ENCODE measurements at regions not wholly inside any gene's neighbourhood (a gene's known extent, or its start where the extent isn't known, plus 50 kb on each side); places are given as distances from the start of the nearest gene placed in this dataset.

GRCh38 chr5:155308289-155308688, 294.7 kb downstream of the KIF4B start:
- DNase-seq = no peak
- no peaks in the 10 kb centered on the region for H3K9me3 Mint-ChIP-seq (ENCODE audit: low read depth)
- no peaks in the 10 kb centered on the region for H3K4me1 Mint-ChIP-seq
- H3K27me3 Mint-ChIP-seq = no peaks in the 10 kb centered on the region
- H3K4me3 Mint-ChIP-seq = no peak overlapping the region
- intact Hi-C loops (cut with DNase I, micrococcal nuclease) = no loop called here
- no peak for ATAC-seq
- H3K36me3 Mint-ChIP-seq (ENCODE audit: low read depth) = no peaks in the 10 kb centered on the region
- POLR2A ChIA-PET = no interaction called here
- H3K27ac Mint-ChIP-seq = no peak overlapping the region
- CTCF ChIA-PET = no interaction called here

GRCh38 chr5:155309021-155309746, 295.6 kb downstream of the KIF4B start:
- no peak overlapping the region for H3K27ac Mint-ChIP-seq
- DNase-seq (no peak), ATAC-seq (no peak)
- intact Hi-C loops (cut with DNase I, micrococcal nuclease) = no loop called here
- CTCF ChIA-PET = no interaction called here
- no peak overlapping the region for H3K4me3 Mint-ChIP-seq
- no peaks in the 10 kb centered on the region for H3K36me3 Mint-ChIP-seq (ENCODE audit: low read depth)
- no peaks in the 10 kb centered on the region for H3K4me1 Mint-ChIP-seq
- POLR2A ChIA-PET = no interaction called here
- no peaks in the 10 kb centered on the region for H3K9me3 Mint-ChIP-seq (ENCODE audit: low read depth)
- H3K27me3 Mint-ChIP-seq = no peaks in the 10 kb centered on the region

GRCh38 chr5:155311721-155312120, 298.2 kb downstream of the KIF4B start:
- Mint-ChIP-seq H3K4me3 (no peak overlapping the region), H3K27me3 (no peaks in the 10 kb centered on the region), H3K36me3 (ENCODE audit: low read depth) (no peaks in the 10 kb centered on the region), H3K4me1 (no peaks in the 10 kb centered on the region), H3K27ac (no peak overlapping the region), H3K9me3 (ENCODE audit: low read depth) (no peaks in the 10 kb centered on the region)
- POLR2A ChIA-PET = no interaction called here
- CTCF ChIA-PET = no interaction called here
- intact Hi-C loops (cut with DNase I, micrococcal nuclease) = no loop called here
- DNase-seq (no peak), ATAC-seq (no peak)

- Mint-ChIP-seq H3K36me3 (ENCODE audit: low read depth) (no peaks in the 10 kb centered on the region), H3K4me1 (no peaks in the 10 kb centered on the region), H3K4me3 (no peak overlapping the region), H3K9me3 (ENCODE audit: low read depth) (no peaks in the 10 kb centered on the region), H3K27ac (no peak overlapping the region), H3K27me3 (no peaks in the 10 kb centered on the region)
- CTCF ChIA-PET = interaction anchor here (0.6 kb wide), 1 partner anchor 277 kb away, joined by 3 read pairs; no protein-coding TSS in a partner anchor
- DNase-seq (no peak), ATAC-seq (no peak)
- POLR2A ChIA-PET = no interaction called here
- intact Hi-C loops (cut with DNase I, micrococcal nuclease) = no loop called here
Observed at GRCh38 chr5:155313518-155313917, 300.0 kb downstream of the KIF4B start.

GRCh38 chr5:155316070-155316714, 302.6 kb downstream of the KIF4B start:
- no peaks in the 10 kb centered on the region for H3K9me3 Mint-ChIP-seq (ENCODE audit: low read depth)
- DNase-seq (no peak), ATAC-seq (no peak)
- no peak overlapping the region for H3K4me3 Mint-ChIP-seq
- H3K4me1 Mint-ChIP-seq = no peaks in the 10 kb centered on the region
- no peak overlapping the region for H3K27ac Mint-ChIP-seq
- ChIA-PET CTCF (no interaction called here), POLR2A (no interaction called here)
- intact Hi-C loops (cut with DNase I, micrococcal nuclease) = no loop called here
- no peaks in the 10 kb centered on the region for H3K36me3 Mint-ChIP-seq (ENCODE audit: low read depth)
- H3K27me3 Mint-ChIP-seq = no peaks in the 10 kb centered on the region

- ATAC-seq (no peak), DNase-seq (no peak)
- H3K9me3 Mint-ChIP-seq (ENCODE audit: low read depth) = peaks cover 2% of the 10 kb centered on the region
- H3K36me3 Mint-ChIP-seq (ENCODE audit: low read depth) = no peaks in the 10 kb centered on the region
- no peak overlapping the region for H3K4me3 Mint-ChIP-seq
- POLR2A ChIA-PET = no interaction called here
- no peaks in the 10 kb centered on the region for H3K27me3 Mint-ChIP-seq
- H3K27ac Mint-ChIP-seq = no peak overlapping the region
- H3K4me1 Mint-ChIP-seq = no peaks in the 10 kb centered on the region
- intact Hi-C loops (cut with DNase I, micrococcal nuclease) = no loop called here
- CTCF ChIA-PET = interaction anchor here (0.6 kb wide), 2 partner anchors 26 to 48 kb away, joined by 3 read pairs; no protein-coding TSS in a partner anchor
Observed at GRCh38 chr5:155332618-155333017, 319.1 kb downstream of the KIF4B start.

GRCh38 chr5:155342956-155343355, 329.4 kb downstream of the KIF4B start:
- H3K36me3 Mint-ChIP-seq (ENCODE audit: low read depth) = no peaks in the 10 kb centered on the region
- peaks cover 3% of the 10 kb centered on the region for H3K9me3 Mint-ChIP-seq (ENCODE audit: low read depth)
- no peak for DNase-seq
- intact Hi-C loops (cut with DNase I, micrococcal nuclease) = no loop called here
- H3K27me3 Mint-ChIP-seq = no peaks in the 10 kb centered on the region
- no peak overlapping the region for H3K4me3 Mint-ChIP-seq
- ChIA-PET POLR2A (no interaction called here), CTCF (no interaction called here)
- ATAC-seq = no peak
- H3K27ac Mint-ChIP-seq = no peak overlapping the region
- no peaks in the 10 kb centered on the region for H3K4me1 Mint-ChIP-seq

- no peaks in the 10 kb centered on the region for H3K4me1 Mint-ChIP-seq
- intact Hi-C loops (cut with DNase I, micrococcal nuclease) = no loop called here
- no peak for ATAC-seq
- ChIA-PET POLR2A (no interaction called here), CTCF (no interaction called here)
- DNase-seq = no peak
- H3K27ac Mint-ChIP-seq = no peak overlapping the region
- no peak overlapping the region for H3K4me3 Mint-ChIP-seq
- H3K27me3 Mint-ChIP-seq = no peaks in the 10 kb centered on the region
- H3K9me3 Mint-ChIP-seq (ENCODE audit: low read depth) = peaks cover 4% of the 10 kb centered on the region
- H3K36me3 Mint-ChIP-seq (ENCODE audit: low read depth) = no peaks in the 10 kb centered on the region
Observed at GRCh38 chr5:155343468-155343867, 329.9 kb downstream of the KIF4B start.

GRCh38 chr5:155353231-155353630, 339.7 kb downstream of the KIF4B start:
- DNase-seq = no peak
- no peak overlapping the region for H3K4me3 Mint-ChIP-seq
- CTCF ChIA-PET = interaction anchor here (0.6 kb wide), 1 partner anchor 162 kb away, joined by 3 read pairs; no protein-coding TSS in a partner anchor

GRCh38 chr5:155366096-155366495, 352.5 kb downstream of the KIF4B start:
- Mint-ChIP-seq H3K4me3 (no peak overlapping the region), H3K4me1 (no peaks in the 10 kb centered on the region), H3K9me3 (ENCODE audit: low read depth) (no peaks in the 10 kb centered on the region), H3K27ac (no peak overlapping the region), H3K36me3 (ENCODE audit: low read depth) (no peaks in the 10 kb centered on the region), H3K27me3 (no peaks in the 10 kb centered on the region)
- DNase-seq = no peak
- intact Hi-C loops (cut with DNase I, micrococcal nuclease) = no loop called here
- ChIA-PET CTCF (no interaction called here), POLR2A (no interaction called here)
- no peak for ATAC-seq

More at GRCh38 chr5:155353231-155353630, 339.7 kb downstream of the KIF4B start:
- peaks cover 2% of the 10 kb centered on the region for H3K27me3 Mint-ChIP-seq
- intact Hi-C loops (cut with DNase I, micrococcal nuclease) = no loop called here
- H3K36me3 Mint-ChIP-seq (ENCODE audit: low read depth) = no peaks in the 10 kb centered on the region
- H3K4me1 Mint-ChIP-seq = no peaks in the 10 kb centered on the region
- H3K27ac Mint-ChIP-seq = no peak overlapping the region
- H3K9me3 Mint-ChIP-seq (ENCODE audit: low read depth) = peaks cover 27% of the 10 kb centered on the region
- POLR2A ChIA-PET = no interaction called here
- ATAC-seq = no peak

- H3K4me3 Mint-ChIP-seq = no peak overlapping the region
- CTCF ChIA-PET = interaction anchor here (0.5 kb wide), 1 partner anchor 460 kb away, joined by 3 read pairs; no protein-coding TSS in a partner anchor
- intact Hi-C loops (cut with DNase I, micrococcal nuclease) = no loop called here
- no peak for DNase-seq
- H3K36me3 Mint-ChIP-seq (ENCODE audit: low read depth) = no peaks in the 10 kb centered on the region
- no peaks in the 10 kb centered on the region for H3K9me3 Mint-ChIP-seq (ENCODE audit: low read depth)
- no peaks in the 10 kb centered on the region for H3K4me1 Mint-ChIP-seq
- no peaks in the 10 kb centered on the region for H3K27me3 Mint-ChIP-seq
- no peak for ATAC-seq
- H3K27ac Mint-ChIP-seq = no peak overlapping the region
- POLR2A ChIA-PET = no interaction called here
Observed at GRCh38 chr5:155367841-155368240, 354.3 kb downstream of the KIF4B start.

GRCh38 chr5:155368490-155368889, 354.9 kb downstream of the KIF4B start:
- POLR2A ChIA-PET = no interaction called here

More at GRCh38 chr5:155368490-155368889, 354.9 kb downstream of the KIF4B start:
- CTCF ChIA-PET = no interaction called here
- no peak for ATAC-seq
- no peaks in the 10 kb centered on the region for H3K36me3 Mint-ChIP-seq (ENCODE audit: low read depth)
- H3K4me3 Mint-ChIP-seq = no peak overlapping the region
- H3K4me1 Mint-ChIP-seq = no peaks in the 10 kb centered on the region
- H3K27me3 Mint-ChIP-seq = no peaks in the 10 kb centered on the region
- DNase-seq = no peak
- no peaks in the 10 kb centered on the region for H3K9me3 Mint-ChIP-seq (ENCODE audit: low read depth)
- intact Hi-C loops (cut with DNase I, micrococcal nuclease) = no loop called here
- no peak overlapping the region for H3K27ac Mint-ChIP-seq

All from activated CD4-positive, alpha-beta T cell treated with anti-CD3 and anti-CD28 coated beads for 36 hours (primary cell).